NCI-H2171 (cell line): ENCODE measurements at regions not wholly inside any gene's neighbourhood (a gene's known extent, or its start where the extent isn't known, plus 50 kb on each side); places are given as distances from the start of the nearest gene placed in this dataset.
"Not testable (repeated sequence)": the region's sequence is repeated elsewhere in the genome, so short reads cannot be mapped to it uniquely, and the experiment has no call there.

Experiments
- DNase-seq: peaks from one replicate; lab custom pipeline; 2025; lab: John Stamatoyannopoulos, UW

DNA sequence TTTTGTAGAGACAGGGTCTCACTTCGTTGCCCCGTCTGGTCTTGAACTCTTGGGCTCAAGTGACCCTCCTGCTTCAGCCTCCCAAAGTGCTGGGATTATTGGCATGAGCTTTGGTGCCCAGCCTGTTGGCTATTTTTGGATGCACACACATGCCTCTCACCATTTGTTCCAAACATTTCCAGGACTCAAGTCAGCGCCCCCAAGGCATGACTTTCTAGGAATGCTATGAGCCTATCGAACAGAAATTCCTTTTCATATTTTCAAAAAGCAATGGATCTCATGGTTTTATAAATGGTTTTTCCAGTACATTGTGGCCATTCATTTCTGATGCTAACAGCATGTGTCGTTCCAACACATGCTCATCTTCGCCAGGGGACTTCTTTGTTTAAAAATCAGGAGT is 119.3 kb upstream of the NAA20 start:
- no peak for DNase-seq

DNA sequence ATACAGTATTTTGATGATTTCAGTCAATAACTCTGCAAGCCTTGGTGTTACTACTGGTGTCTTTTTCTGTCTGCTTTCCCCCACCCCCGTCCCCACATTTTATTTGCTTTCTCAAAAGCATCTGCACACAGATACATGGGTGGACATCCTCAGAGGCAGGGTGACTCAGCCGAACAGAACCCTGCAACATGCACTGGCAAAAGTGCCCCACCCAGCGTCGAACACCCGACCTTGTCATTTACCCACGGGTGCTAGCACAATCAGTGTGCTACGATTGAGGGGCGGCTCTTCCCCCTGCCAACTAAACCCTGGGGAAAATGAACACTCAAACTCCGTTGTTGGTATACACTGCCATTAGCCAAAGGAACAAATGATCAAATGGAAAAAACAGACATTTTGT is 115.9 kb upstream of the NAA20 start:
- no peak for DNase-seq

DNA sequence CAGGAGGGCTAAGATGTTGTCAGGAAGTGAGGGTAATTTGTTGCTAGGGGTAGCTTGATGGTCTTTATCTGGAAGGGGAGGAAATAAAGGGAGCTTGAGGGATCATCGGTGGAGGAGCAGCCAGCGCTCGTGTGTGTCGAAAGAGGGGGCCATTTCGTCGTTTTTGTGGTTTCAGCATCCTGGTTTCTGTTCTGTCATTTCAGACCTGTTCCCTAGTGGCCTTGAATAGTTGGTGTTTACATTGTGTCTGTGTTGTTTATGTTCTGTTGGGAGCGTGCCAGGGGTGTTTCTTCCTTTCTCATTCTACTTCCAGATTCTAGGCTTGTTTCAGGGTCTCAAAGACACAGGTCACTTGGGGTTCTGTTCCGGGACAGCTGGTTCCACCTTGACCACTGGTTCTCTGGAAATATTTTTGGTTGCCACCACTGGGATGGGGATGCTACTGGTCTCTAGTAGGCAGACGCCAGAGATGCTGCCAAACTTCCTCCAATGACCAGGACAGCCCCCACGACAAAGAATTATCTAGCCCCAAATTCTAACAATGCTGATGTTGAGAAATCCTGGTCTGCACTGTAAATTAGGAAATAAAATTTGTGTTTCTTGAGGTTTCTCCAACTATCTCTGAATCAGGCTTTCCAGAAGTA is 113.9 kb upstream of the NAA20 start:
- no peak for DNase-seq

DNA sequence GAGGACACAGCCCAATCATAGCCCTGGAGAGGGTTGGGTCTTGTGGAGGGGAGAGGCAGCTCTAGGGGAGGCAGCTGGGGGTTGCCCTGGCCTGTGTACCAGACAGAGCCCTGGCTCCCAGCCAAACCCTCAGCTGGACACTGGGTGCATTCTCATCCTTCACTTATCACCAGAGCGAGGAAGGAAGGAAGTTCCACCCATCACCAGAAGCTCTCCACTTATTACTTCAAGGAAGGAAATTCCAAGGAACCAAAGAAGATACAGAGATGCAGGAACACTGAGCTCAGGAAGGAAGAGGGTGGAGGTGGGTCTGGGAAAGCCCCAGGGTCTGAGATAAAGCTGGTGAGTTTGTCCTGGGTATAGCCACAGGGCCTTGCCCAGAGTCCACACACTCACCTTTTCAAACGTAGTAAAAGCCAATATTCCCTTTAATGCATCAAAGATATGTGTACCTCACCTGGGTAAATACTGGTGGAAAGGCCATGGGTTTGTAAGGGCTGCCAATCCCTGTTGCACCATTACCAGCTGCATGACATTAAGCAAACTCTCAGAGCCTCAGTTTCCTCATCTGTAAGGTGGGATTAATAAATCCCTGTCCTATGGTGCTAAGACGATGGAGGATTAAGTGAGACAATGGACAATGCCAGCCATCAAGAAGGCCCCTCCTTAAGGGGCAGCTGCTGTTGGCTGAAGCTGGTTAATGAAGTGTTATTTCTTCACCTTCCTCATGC is 109.7 kb upstream of the NAA20 start:
- DNase-seq, result no peak

DNA sequence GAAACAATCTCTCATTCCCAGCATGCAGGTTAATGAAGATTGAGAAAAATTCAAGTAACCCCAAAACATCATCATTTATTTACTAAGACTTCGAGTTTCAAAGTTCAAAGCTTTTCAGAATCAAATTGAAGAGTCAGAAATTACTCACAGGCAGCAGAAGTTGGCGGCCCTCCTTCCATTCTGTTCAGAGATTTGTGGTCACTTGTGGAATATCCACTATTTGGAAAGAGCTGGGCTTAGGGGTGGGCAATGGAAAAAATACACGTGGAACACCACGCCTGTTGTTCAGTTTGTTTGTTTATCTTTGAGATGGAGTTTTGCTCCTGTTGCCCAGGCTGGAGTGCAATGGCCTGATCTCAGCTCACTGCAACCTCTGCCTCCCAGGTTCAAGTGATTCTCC is 108.6 kb upstream of the NAA20 start:
- no peak for DNase-seq

DNA sequence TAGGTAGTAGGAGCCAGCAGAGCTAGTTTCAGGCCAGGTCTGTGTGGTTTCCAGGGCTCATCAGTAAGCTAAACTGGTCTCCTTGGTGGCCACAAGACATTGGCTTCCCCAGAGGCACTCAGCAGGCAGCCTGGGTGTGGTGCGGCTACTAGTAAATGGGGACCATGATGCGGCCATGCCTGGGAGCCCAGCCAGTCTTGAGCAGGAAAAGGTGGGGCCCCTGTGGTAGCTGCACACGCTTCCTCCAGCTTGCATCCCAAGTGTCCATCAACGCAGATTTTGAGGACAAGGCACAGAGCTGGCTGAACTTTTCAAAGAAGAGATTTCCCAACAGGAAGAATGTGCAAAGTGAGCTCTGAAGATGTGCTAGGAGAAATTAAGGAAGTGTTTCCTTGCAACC is 107.4 kb upstream of the NAA20 start:
- no peak for DNase-seq

DNA sequence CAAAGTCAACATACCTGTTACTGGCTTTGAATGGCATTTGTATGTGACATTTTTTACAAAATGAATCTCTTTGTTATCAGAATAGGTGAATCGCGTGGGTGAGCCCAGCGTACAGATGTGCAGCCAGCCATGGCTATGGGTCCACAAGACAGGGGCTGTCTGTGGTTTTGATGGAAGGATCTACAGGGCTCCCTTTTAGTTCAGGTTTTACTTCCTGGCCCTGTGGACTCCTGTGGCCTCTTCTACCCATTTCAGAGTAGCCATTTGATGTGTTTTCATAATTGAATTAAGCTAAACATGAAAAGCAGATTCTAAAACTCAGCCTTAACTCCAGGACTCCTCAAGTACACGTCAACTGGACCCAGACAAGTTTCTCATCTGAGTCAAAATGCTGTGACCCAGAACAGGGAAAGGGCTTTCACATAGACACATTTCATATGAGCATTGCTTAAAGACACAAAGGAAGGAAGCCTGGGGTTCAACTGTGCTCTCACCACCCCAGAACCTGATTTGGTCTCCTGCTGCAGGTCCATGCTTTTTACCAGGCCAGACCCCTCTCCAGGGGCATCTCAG is 105.3 kb upstream of the NAA20 start:
- no peak for DNase-seq

DNA sequence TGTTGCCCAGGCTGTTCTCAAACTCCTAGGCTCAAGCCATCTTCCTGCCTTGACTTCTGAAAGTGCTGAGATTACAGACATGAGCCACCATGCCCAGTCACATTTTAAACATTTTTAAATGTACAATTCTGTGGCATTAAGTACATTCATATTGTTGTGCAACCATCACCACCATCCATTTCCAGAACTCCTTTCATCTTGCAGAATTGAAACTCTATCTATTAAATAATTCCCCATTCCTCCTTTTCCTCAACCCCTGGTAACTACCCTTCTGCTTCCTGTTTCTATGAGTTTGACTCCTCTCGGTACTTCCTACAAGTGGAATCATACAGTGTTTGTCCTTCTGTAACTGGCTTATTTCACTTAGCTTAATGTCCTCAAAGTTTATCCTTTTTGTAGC is 103.8 kb upstream of the NAA20 start:
- no peak for DNase-seq

DNA sequence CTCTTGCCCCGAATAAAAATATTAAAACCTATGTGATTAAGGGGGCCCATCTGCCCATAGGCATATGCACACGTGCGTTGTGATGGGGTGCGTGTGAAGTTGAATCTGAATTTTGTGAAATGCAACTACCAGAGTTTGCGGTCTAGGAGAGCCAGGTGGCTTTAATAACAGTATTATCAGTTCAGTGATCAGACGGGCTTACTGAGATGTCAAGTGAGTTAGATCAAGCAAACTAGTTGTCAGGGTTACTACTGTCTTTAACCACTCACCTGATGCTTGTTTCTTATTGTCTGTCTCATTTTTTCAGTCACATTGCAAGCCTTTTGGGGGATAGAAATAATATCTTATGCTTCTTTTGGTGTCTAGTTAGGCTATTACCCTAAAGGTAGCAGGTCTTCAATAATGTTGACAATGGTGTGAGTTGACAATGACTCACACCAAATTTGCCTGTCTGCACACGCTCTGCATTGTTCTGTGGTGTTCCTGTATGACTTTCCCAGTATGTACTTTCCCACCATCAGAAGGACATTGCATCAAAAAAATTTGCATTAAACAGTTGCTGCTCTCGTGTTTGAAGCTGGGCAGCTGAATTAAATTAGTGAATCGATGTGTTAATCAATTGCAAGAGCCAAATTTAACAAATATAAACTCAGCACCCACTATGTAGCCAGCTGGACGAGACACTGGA is 103.1 kb upstream of the NAA20 start:
- DNase-seq, result no peak

DNA sequence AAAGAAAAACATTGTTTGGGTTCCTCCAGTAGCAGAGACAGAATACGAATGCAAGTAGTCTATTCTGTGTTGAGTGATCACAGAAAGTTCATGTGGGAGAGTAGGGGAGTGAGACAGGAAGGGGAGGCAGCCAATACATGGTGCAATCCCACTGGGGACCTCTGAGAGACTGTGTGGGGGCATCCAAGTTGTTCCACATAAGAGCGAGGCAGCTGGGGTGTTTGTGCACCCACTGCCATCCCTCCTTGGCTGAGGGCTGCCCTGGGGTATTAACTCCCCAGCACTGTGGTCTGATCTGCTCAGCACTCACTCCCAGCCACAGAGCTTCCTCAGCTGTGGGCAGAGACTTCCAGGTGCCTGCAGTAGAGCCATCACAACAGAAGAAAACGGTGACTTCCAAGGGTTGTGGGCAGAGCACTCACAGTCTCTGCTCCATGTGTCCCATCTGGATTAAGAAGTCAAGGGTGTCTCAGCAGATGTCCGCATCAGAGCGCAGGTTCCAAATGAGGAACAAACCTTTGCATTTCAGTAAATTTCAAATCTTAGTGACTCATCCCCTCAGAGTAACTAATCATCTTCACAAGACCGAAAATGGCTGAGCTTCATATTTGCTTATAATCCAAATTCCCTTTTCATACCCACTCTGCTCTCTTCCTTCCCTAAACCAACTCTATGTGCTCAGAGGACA is 101.9 kb upstream of the NAA20 start:
- DNase-seq, result no peak

DNA sequence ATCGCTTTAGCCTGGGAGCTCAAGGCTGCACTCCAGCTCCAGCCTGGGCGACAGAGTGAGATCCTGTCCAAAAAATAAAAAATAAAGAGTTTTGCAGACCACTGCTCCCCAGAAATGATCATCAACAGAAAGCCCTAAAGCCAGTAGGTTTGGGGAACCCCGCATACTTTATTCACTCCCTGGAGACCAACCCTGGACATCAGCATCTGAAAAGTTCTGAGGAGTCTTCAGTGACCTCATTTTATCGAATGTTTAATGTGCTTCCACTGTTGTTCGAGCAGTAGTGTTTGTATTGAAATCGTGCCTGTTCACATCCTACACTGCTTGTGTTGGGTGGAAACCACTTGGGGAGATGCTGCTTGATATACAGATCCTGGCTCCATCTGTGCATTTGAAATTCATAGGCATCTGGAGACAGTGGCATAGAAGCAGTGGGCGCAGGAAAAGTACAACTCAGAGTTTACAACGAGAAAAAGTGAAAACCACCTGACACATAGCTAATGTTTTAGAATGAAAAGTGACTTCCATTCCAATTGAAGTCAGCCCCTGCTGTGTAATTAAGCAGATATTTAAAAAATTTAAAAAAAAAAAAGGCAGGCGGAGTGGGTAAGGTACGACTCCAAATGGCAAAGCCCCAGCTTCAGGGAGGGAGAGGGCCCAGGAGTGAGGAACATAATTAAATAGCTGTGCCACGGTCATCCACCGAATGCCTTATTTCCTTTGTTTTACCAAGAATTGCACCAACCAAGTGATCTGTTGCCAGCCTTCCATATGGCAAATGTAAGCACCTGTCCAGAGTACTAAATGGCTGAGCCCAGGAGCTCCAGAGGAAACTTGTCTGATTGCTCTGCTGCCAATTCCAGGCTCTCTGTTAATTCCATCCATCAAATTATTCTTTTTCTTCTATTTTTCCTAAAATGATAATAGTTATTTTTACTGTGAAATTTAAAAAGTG is 100.4 kb upstream of the NAA20 start:
- peak; percentile 59 for DNase-seq

DNA sequence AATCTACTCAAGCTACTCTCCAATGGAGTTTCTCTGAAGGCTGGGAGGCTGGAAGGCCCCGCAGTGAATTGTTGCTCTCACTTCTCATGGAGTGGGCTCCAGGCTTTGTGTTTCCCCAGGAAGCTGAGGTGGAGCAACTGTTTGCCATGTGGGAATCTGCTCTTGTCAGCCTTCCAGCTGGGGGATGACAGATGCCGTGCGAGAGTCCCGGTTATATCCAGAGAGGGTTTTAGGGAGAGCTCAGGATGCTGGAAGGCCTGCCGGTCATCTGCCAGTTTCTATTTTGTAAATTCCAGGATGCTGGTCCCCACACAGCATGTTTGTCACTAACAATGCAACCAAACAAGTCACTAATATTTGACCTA is 98.2 kb upstream of the NAA20 start:
- peak; percentile 79 for DNase-seq

DNA sequence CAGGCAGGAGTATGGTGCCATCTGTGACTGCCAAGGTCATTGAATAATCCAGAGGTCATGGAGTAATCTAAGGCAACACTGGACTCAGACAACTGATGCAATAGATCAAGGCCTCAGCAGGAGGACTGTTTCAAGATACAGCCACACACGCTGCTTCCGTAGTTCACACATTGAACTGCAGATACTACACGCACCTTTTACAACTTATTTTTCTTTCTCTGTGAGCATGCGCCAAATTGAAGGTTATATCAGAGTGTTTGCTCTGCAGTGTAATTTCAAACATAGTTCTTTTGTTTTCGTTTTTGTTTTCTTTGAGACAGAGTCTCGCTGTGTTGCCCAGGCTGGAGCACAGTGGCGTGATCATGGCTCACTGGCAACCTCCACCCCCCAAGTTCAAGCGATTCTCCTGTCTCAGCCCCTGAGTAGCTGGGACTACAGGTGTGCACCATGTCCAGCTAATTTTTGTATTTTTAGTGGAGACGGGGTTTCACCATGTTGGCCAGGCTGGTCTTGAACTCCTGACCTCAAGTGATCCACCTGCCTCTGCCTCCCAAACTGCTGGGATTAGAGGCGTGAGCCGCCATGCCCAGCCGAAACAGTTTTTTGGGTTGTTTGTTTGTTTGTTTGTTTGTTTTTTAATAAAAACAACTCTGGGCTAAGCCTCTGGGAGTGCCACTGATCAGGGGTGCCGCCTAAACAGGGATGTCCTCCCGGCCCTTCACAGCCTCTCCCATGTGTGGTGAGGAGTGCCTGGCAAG is 96.6 kb upstream of the NAA20 start:
- DNase-seq, result no peak

DNA sequence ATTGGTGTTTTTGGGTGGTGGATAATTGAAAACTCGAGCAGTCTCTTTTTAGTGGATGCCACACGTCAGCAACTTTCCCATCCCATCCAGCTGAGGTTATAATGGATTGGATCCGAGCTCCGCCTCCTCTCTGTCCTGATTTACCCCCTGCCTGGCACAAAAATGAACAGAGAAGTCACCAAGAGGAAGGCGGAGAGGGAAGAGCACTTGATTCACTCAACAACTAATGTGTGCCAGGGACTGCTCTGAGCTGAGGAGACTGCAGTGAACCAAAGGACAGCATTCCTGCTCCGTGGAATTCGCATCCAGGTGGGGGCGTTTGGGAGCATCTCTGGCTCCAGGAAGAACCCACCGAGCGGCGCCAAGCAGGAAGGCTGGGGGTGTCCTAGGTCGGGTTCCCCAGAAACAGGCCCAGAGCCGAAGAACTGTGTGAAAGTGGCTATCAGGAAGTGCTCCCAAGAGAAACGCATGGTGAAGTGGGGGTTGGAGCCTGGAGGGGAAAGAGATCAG is 95.8 kb upstream of the NAA20 start:
- no peak for DNase-seq

DNA sequence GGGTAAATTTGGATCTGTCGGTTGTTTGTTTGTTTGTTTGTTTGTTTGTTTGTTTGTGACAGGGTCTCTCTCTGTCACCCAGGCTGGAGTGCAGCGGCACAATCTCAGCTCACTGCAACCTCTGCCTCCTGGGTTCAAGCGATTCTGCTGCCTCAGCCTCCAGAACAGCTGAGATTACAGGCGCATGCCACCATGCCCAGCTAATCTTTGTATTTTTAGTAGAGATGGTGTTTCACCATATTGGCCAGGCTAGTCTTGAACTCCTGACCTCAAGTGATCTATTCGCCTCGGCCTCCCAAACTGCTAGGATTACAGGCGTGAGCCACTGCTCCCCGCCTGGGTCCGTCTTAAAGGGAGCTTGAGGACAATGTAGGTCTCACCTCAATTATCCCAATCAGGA is 95.3 kb upstream of the NAA20 start:
- not testable (repeated sequence) for DNase-seq

DNA sequence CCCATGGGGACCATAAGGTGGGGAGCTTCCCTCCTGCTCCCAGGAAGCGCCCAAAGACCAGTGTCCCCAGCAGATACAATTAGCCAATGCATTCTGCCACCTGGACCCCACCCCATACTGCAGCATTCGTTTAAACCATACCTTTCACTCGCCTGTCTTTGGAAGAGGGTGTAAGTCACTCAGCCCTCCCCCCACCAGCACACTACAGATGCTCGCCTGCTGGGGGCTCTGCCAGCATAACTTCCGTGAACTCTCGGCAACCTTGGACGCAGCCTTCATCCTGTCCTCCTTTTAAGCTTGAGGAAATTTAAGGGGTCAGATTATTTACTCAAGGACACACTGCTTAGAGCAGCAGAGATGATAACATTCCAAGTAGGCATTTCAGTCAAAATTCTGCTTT is 94.4 kb upstream of the NAA20 start:
- no peak for DNase-seq

DNA sequence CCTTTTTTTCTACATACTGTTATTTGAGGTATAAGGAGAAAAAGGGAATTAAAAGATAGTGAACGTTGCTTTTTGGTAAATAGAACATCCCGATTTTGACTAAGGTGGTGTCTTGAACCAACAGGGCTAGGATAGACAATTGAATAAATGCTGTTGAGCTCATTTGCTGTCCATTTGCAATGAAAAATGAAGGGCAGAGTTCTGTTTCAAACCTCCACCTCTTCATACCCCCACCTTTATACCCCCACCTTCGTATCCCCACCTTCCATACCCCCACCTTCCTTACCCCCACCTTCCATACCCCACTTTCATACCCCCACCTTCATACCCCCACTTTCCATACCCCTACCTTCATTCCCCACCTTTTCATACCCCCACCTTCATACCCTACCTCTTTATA is 93.4 kb upstream of the NAA20 start:
- no peak for DNase-seq

DNA sequence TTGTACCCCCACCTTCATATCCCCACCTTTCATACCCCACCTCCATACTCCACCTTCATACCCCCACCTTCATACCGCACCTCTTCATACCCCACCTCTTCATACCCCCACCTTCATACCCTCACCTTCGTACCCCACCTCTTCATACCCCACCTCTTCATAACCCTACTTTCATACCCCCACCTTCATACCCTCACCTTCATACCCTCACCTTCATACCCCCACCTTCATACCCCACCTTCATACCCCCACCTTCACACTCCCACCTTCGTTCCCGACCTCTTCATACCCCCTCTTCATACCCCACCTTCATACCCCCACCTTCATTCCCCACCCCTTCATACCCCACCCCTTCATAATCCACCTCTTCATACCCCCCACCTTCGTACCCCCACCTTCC is 92.9 kb upstream of the NAA20 start:
- no peak for DNase-seq

DNA sequence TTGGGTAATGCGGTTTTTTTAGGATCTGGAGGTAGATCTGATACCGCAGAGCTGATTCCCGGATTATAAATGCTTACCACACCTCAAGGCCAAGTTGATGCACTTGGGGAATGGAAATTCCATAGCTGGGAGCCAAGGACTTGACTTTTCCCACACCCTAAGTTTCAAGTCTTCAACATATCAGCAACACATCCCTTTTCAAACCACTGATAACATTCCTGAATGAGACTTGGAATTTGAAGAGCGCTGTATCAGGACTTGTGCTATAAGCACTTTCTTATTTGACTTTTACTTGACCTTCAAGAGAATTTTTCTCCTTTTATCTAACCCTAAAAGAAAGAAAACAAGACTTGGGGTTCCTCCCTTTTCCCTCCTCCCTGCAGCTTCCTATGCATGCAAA is 90.6 kb upstream of the NAA20 start:
- DNase-seq, result no peak

DNA sequence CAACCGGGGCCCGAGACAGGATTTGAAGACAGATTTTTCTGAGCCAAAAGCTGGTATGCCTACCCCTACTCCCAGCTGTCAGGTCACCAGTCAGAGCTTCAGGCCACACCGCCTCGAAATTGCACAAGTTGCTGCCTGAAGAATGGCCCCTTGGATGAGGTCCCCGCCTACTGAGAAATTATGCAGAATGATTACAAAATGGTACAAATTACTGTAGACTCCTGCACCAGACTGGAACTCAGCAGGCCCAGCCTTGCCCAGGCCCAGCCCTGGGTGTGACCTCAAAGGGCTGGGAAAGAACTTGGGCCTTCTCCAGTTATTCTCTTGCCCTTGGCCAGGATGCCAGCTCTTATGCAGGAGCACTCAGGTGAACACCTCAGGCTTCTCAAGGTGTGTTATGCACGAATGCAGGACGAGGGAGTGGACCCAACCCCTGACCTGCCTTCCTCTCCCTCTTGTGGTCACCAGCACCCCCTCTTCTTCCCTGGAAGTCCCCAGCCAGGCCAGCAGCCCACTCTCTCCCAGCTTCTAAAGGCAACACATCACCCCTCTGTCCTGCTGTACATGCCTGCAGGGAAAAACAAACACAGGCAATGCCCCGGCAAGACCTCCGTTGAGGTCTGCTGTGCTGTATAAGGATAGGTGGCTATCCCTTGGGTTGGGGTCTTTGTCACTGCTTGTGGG is 88.7 kb upstream of the NAA20 start:
- DNase-seq, result no peak
